Breast epithelium (tissue), 3 donors: ENCODE measurements at regions not wholly inside any gene's neighbourhood (a gene's known extent, or its start where the extent isn't known, plus 50 kb on each side); places are given as distances from the start of the nearest gene placed in this dataset.

Experiments used
- POLR2A ChIP-seq: fragments of 450-650 bp; IDR thresholded peaks from one replicate; pipeline ENCODE4 v1.6.1; 2016; ENCODE audit warnings: antibody characterized with exemption, mild to moderate bottlenecking, moderate library complexity
- TF ChIP-seq, protein P1 (sequence below), 3 donors: fragments of 450-650 bp; IDR thresholded peaks; one replicate each; pipeline ENCODE4 v1.5.1; 2016 to 2017; ENCODE audit warnings: antibody characterized with exemption in 3 of 3, mild to moderate bottlenecking in 3 of 3, moderate library complexity in 3 of 3

DNA sequence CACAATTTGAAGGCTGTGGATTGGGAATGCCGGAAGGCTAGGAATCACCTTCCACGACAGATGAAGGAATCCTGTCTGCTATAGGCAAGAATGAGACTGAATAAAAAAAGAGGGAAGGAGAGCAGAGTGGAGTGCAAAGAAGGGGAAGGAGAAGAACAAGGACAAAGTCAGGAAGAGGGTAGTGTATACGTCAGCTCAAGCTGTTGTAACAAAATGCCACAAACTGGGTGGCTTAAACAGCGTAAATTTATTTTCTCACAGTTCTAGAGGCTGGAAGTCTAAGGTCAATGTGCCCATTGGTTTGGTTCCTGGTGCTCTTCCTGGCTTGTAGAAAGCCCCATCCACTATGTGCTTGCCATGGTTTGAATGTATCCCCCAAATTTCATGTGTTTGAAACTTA lies 104.5 kb downstream of the TTLL2 start:
- no peak for TF ChIP-seq POLR2A
- TF ChIP-seq, protein P1, sequence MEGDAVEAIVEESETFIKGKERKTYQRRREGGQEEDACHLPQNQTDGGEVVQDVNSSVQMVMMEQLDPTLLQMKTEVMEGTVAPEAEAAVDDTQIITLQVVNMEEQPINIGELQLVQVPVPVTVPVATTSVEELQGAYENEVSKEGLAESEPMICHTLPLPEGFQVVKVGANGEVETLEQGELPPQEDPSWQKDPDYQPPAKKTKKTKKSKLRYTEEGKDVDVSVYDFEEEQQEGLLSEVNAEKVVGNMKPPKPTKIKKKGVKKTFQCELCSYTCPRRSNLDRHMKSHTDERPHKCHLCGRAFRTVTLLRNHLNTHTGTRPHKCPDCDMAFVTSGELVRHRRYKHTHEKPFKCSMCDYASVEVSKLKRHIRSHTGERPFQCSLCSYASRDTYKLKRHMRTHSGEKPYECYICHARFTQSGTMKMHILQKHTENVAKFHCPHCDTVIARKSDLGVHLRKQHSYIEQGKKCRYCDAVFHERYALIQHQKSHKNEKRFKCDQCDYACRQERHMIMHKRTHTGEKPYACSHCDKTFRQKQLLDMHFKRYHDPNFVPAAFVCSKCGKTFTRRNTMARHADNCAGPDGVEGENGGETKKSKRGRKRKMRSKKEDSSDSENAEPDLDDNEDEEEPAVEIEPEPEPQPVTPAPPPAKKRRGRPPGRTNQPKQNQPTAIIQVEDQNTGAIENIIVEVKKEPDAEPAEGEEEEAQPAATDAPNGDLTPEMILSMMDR (IDR thresholded peaks at IDR 0.05): no peak
